DMS 273 (cell line): ENCODE measurements at regions not wholly inside any gene's neighbourhood (a gene's known extent, or its start where the extent isn't known, plus 50 kb on each side); places are given as distances from the start of the nearest gene placed in this dataset.
"Not testable (repeated sequence)": the region's sequence is repeated elsewhere in the genome, so short reads cannot be mapped to it uniquely, and the experiment has no call there.

Source experiments
- DNase-seq: peaks from one replicate; lab custom pipeline; 2025; ENCODE audit not compliant: unreplicated experiment; lab: John Stamatoyannopoulos, UW

DNA sequence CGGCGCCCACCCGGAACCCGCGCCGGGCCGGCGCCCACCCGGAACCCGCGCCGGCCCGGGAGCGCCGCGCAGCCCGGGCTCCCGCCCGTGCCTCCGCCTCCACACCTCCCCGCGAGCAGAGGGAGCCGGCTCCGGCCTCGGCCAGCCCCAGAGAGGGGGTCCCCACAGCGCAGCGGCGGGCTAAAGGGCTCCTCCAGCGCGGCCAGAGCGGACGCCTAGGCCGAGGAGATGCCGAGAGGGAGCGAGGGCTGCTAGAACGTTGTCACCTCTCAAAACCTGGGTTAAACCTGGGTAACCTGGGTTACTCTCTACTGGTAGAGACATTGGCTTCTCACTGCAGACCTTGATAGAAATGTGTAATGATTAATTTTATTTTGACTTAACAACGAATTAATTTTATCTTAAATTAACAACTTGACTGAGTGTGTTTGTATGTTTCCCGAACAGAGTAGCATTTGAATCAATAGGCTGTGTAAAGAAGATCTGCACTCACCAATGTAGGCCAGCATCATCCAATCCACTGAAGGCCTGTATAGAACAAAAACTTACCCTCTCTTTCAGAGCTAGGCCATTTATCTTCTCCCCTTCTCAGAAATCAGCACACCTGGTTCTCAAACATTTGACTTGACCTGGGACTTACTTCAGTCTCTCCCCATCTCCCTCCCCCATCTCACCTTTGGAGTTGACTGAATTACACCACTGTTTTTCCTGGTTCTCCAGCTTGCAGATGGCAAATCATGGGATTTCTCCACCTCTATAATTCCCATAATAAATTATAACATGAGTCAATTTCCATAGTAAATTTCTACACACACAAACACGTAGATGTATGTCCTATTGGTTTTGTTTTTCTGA, 242.7 kb downstream of the ASXL3 start:
- no peak for DNase-seq

DNA sequence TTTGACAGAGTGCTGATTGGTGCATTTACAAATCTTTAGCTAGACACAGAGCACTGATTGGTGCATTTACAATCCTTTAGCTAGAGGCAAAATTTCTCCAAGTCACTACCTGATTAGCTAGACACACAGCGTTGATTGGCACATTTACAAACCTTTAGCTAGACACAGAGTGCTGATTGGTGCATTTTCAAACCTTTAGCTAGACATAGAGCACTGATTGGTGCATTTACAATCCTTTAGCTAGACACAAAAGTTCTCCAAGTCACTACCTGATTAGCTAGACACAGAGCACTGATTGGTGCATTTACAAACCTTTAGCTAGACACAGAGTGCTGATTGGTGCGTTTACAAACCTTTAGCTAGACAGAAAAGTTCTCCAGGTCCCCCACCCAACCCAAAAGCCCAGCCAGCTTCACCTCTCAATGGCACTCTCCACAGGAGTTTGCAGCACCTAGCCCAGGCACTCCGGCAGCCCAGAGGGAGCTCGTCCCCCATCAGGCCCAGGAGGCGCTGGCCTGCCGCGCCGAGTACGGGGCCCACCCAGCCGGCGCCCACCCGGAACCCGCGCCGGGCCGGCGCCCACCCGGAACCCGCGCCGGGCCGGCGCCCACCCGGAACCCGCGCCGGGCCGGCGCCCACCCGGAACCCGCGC, 241.8 kb downstream of the ASXL3 start:
- not testable (repeated sequence) for DNase-seq

DNA sequence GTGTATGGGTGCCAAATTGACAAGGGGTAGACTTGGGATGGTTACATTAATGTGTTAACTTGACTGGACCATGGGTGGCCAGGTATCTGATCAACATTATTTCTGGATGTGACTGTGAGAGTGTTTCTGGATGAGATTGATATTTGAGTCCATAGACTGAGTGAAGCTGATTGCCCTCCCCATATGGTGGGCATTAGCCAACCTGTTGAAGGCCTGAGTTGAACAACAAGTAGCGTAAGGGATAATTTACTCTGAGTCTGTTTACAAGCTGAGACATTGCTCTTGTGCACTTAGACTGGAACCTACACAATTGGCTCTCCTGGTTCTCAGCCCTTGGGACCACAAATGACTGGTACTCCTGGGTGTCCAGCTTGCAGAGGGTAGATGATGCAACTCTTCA, 240.1 kb downstream of the ASXL3 start:
- no peak for DNase-seq

DNA sequence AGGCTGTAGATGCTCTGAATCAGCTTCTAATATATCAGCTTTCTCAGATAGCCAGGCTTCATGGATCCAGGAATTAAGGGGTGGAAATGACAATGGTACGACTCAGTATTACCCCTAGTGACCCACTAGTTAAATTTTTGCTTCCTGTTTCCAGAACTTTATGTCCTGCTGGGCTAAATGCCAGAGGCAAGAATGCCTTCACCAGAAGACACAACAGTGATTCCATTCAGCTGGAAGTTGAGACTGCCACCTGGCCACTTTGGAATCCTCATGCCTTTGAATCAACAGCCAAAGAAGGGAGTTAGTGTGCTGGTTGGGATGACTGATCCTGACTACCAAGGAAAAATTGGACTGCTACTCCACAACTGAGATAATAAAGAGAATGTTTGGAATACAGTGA, 239.1 kb downstream of the ASXL3 start:
- no peak for DNase-seq

DNA sequence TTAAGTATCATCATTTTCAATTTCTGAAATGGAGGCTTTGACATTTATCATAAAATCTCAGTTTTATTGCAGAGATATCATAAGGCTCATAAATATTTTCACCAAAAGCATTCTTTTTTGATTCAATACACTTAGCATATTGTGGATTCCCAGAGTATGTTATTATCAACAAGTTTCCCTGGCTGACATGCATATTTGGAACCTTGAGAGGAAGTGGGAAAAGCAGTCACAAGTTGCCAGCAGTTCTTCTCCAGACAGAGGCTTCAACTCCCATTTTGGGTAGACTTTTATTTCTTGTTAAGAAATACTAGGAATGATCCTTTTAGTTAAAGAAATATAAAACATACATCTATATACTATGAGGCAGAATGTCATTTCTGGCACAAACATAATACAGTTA, 236.5 kb downstream of the ASXL3 start:
- DNase-seq = no peak

DNA sequence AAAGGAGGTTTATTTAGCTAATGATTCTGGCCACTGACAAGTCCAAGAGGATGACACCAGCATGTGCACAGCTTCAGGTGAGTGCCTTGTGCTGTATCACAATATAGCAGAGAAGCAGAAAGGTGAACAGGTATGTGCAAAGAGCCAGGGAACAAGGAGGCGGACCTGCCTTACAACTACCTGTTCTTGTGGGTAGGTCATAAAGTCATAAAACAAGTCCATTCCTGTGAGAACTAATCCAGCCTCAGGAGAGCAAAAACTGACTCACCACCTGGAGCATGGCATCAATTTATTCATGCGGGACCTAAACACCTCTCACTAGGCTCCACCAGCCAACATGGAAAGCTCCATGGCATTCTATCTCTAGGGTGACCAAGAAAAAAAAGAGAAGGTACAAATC, 234.2 kb downstream of the ASXL3 start:
- no peak for DNase-seq

DNA sequence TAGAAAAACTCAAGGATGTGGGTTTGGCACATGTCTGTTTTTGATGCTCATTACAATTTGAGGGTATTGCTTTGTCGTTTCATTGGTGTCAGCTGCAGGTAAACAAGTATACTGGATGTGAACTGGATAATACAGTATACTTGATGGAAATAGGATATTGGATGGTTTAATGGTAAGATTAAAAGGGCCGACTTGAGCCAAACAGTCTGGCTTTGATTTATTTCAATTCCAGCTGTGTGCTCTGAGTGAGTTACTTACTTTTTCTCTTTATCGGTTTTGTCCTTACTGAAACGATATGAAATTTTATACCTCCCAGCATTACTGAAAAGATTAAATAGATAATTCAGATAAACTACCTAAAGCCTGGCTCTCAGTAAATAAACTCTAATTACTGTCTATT, 227.6 kb downstream of the ASXL3 start:
- DNase-seq = no peak

DNA sequence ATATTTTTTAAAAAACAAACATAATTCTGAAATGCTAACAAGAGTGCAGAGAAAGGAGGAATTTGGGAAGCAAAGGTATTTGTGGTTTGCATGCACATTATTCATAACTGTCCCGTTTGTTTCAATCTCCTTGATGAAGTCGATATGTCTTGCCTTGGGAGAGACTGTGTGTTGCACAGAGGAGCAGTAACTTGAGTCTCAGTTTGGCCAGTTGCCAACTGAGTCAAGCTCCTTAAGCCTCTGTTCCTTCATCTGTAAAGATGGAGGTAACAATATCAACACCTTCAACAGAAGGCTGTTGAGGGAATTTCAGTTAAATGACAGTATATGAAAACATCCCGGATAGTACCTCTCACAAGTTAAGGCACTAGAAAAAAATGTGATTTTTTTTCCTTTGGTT, 226.2 kb downstream of the ASXL3 start:
- peak; percentile 64 for DNase-seq

DNA sequence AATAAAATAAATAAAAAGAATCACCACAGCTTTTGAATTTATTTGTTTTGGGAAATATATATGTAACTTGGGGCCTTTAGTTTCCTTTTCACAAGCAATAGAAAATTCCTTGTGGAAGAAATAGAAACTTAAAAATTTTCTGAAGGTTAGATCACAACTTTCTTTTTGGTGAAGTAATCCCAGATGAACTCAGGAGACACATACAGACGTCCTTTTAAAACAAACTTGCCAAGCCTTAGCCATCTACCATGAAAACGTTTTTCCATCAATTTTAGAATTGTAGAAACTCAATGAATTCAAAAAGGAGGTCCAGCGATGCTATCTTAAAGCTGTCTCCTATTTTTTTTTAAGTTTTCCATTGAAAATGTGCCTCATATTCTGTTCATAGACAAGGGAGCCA, 225.6 kb downstream of the ASXL3 start:
- no peak for DNase-seq

DNA sequence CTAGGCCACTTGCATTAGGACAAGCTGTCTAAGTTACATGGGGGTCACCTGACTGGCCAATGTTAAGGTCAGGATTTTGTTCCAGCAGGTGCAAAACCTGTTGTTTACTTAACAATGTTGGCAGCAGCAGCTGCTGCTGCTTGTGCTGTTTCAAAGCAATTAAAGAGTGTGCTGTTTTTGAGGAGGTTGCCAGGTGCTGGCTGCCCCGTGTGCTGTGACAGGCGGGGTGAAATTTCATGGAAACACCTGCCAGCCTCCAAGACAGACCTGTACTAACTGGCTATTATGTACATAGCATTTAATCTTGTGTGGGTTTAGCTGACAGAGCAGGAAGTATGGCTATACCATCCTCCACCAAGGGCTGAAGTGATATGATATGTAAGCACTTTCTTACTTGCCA, 224.9 kb downstream of the ASXL3 start:
- peak; percentile 66 for DNase-seq
